Upper lobe of left lung (tissue), 4 donors: ENCODE measurements at regions not wholly inside any gene's neighbourhood (a gene's known extent, or its start where the extent isn't known, plus 50 kb on each side); places are given as distances from the start of the nearest gene placed in this dataset.

Experiments used
- CTCF ChIP-seq, 6 experiments: fragments of 450-650 bp in 4 of 6; fragments of 200-600 bp in 2 of 6; sonication (generic) in 2 of 6; IDR thresholded peaks; one replicate each; pipeline ENCODE4 v1.5.1; 2016 to 2019; ENCODE audit warnings: antibody characterized with exemption in 6 of 6
- EP300 ChIP-seq, 4 donors: sonication (generic); formaldehyde crosslinking; IDR thresholded peaks; one replicate each; pipeline ENCODE4 v1.5.1; 2017; ENCODE audit warnings: antibody characterized with exemption in 4 of 4, control low read depth in 2 of 4
- POLR2A ChIP-seq, 4 donors: fragments of 450-650 bp; IDR thresholded peaks; one replicate each; pipeline ENCODE4 v1.5.1; 2016 to 2017; ENCODE audit warnings: antibody characterized with exemption in 4 of 4, mild to moderate bottlenecking in 2 of 4
- POLR2AphosphoS5 ChIP-seq, 2 donors: sonication (generic); formaldehyde crosslinking; IDR thresholded peaks; one replicate each; pipeline ENCODE4 v1.5.1; 2017; ENCODE audit warnings: antibody characterized with exemption in 2 of 2

GRCh38 chr13:91032104-91032503 is 315.4 kb upstream of the MIR17HG start:
- TF ChIP-seq POLR2AphosphoS5 (IDR thresholded peaks at IDR 0.05) (no peak), CTCF (IDR thresholded peaks at IDR 0.05) (no peak), EP300 (IDR thresholded peaks at IDR 0.05) (no peak), POLR2A (IDR thresholded peaks at IDR 0.05) (no peak)
